SU-DHL-6 (cell line): ENCODE measurements at regions not wholly inside any gene's neighbourhood (a gene's known extent, or its start where the extent isn't known, plus 50 kb on each side); places are given as distances from the start of the nearest gene placed in this dataset.

Experiments used
- H2AFZ ChIP-seq: fragments of 200-600 bp; sonication (generic); 2 replicates; pipeline ENCODE4 v1.6.1; 2014; ENCODE audit warnings: low read depth, mild to moderate bottlenecking, moderate library complexity, mixed read lengths, antibody characterized with exemption, low read length; ENCODE audit not compliant: severe bottlenecking
- H3F3A ChIP-seq: fragments of 200-600 bp; shearing (Covaris generic); 2 replicates; pipeline ENCODE4 v1.6.0; 2016; ENCODE audit warnings: antibody characterized with exemption, mild to moderate bottlenecking; ENCODE audit not compliant: insufficient read depth
- H3K27ac ChIP-seq: fragments of 200-600 bp; sonication (generic); 2 replicates; pipeline ENCODE4 v1.5.1; 2016; ENCODE audit warnings: low read depth, mild to moderate bottlenecking, low read length, moderate library complexity, mixed read lengths
- H3K27me3 ChIP-seq: fragments of 200-600 bp; sonication (generic), shearing (Covaris generic); 2 replicates; pipeline ENCODE4 v1.6.0; 2014; ENCODE audit warnings: mild to moderate bottlenecking, low read length
- H3K36me3 ChIP-seq: fragments of 200-600 bp; sonication (generic); 2 replicates; pipeline ENCODE4 v1.6.1; 2014; ENCODE audit warnings: mild to moderate bottlenecking, low read length, mixed read lengths
- H3K4me2 ChIP-seq: fragments of 300-600, 200-600 bp; shearing (Covaris generic), sonication (generic); 2 replicates; pipeline ENCODE4 v1.6.0; 2014; ENCODE audit warnings: low read length, low read depth, mild to moderate bottlenecking; ENCODE audit not compliant: poor library complexity, severe bottlenecking
- H3K4me3 ChIP-seq: fragments of 200-600 bp; sonication (generic); 2 replicates; pipeline ENCODE4 v1.5.1; 2014; ENCODE audit warnings: antibody characterized with exemption, low read length, mild to moderate bottlenecking, mixed read lengths; ENCODE audit not compliant: insufficient read depth, poor library complexity, severe bottlenecking
- H3K79me2 ChIP-seq: fragments of 200-600 bp; sonication (generic); 2 replicates; pipeline ENCODE4 v1.6.1; 2014; ENCODE audit warnings: mild to moderate bottlenecking, low read length, moderate library complexity; ENCODE audit not compliant: insufficient read depth
- H3K9ac ChIP-seq: fragments of 200-600 bp; sonication (generic); 2 replicates; pipeline ENCODE4 v1.7.0; 2014; ENCODE audit warnings: mild to moderate bottlenecking, low read length
- H3K9me2 ChIP-seq: fragments of 200-600 bp; sonication (generic); replicated peaks from 2 replicates; pipeline ENCODE4 v1.6.1; 2014; ENCODE audit warnings: low read length; ENCODE audit not compliant: insufficient read depth
- H3K9me3 ChIP-seq: fragments of 200-600 bp; sonication (generic); 2 replicates; pipeline ENCODE4 v1.6.1; 2014; ENCODE audit warnings: low read length, mixed read lengths; ENCODE audit not compliant: insufficient read depth
- H4K20me1 ChIP-seq: fragments of 200-600 bp; sonication (generic); 2 replicates; pipeline ENCODE4 v1.6.1; 2014; ENCODE audit warnings: low read depth, mild to moderate bottlenecking, antibody characterized with exemption, low read length, moderate library complexity, mixed read lengths
- EZH2phosphoT487 ChIP-seq: fragments of 200-600 bp; sonication (generic), shearing (Covaris generic); conservative IDR thresholded peaks from 2 replicates; pipeline ENCODE4 v1.6.1; 2018; ENCODE audit warnings: mild to moderate bottlenecking, antibody characterized with exemption, low read length, moderate library complexity, mixed read lengths
- TF ChIP-seq, protein P1 (sequence below): fragments of 200-600 bp; sonication (generic); IDR thresholded peaks from one replicate; pipeline ENCODE4 v1.5.1; 2017; ENCODE audit warnings: antibody characterized with exemption, mild to moderate bottlenecking, low read length, moderate library complexity; ENCODE audit not compliant: insufficient read depth, poor library complexity, severe bottlenecking

DNA sequence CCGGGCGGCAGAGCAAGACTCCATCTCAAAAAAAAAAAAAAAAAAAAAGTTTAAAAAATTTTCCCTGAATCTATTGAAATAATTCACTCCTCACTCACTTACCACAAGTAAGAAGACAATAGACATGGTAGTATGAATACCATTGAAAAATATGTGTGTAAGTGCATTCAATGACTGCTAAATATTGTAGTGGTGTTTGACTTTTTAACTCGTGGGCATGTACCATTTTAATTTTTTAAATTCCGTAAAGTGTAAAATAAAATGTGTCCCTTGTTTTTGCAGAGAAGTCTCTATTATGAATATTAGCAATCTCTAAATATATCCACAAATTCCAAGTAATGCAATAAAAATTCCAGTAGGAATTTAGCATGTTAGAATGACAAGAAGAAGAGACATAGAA lies 134.1 kb downstream of the COPS8 start:
- H3K9ac ChIP-seq: no peak overlapping the region

DNA sequence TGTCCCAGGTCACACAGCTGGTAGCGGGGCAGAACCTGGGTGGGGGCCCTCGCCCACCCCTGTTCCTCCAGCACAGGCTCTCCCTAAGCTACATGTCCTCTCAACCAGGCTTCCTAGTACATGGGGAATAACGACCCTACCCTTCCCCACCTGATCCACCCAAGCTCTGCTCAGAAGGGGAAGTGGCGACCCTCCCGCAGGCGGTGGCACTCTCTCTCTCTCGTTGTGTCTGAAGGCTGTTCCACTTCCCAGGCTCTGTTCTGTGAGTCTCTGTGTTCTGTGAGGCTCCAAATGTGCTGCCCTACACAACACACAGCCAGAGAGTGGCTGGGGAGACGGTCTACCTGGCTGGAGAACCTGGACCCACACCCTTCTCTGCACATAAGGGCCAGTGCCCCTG lies 135.8 kb downstream of the COPS8 start:
- Histone ChIP-seq H4K20me1 (no peaks in the 10 kb centered on the region), H3K79me2 (no peaks in the 10 kb centered on the region), H3K27ac (no peak overlapping the region), H3K9me3 (no peaks in the 10 kb centered on the region), H2AFZ (no peak overlapping the region), H3K4me3 (no peak overlapping the region), H3K27me3 (no peaks in the 10 kb centered on the region), H3K9me2 (no peaks in the 10 kb centered on the region), H3K9ac (no peak overlapping the region), H3F3A (no peaks in the 10 kb centered on the region), H3K4me2 (no peak overlapping the region), H3K36me3 (no peaks in the 10 kb centered on the region)
- no peak for TF ChIP-seq EZH2phosphoT487
- TF ChIP-seq, protein P1, sequence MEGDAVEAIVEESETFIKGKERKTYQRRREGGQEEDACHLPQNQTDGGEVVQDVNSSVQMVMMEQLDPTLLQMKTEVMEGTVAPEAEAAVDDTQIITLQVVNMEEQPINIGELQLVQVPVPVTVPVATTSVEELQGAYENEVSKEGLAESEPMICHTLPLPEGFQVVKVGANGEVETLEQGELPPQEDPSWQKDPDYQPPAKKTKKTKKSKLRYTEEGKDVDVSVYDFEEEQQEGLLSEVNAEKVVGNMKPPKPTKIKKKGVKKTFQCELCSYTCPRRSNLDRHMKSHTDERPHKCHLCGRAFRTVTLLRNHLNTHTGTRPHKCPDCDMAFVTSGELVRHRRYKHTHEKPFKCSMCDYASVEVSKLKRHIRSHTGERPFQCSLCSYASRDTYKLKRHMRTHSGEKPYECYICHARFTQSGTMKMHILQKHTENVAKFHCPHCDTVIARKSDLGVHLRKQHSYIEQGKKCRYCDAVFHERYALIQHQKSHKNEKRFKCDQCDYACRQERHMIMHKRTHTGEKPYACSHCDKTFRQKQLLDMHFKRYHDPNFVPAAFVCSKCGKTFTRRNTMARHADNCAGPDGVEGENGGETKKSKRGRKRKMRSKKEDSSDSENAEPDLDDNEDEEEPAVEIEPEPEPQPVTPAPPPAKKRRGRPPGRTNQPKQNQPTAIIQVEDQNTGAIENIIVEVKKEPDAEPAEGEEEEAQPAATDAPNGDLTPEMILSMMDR: no peak

More for the DNA sequence above, 134.1 kb downstream of the COPS8 start:
- Histone ChIP-seq H3K4me3 (no peak overlapping the region), H4K20me1 (no peaks in the 10 kb centered on the region), H3K79me2 (no peaks in the 10 kb centered on the region), H3K27ac (no peak overlapping the region), H3K36me3 (no peaks in the 10 kb centered on the region), H3F3A (no peaks in the 10 kb centered on the region), H3K4me2 (no peak overlapping the region), H3K27me3 (no peaks in the 10 kb centered on the region), H3K9me3 (no peaks in the 10 kb centered on the region), H3K9me2 (no peaks in the 10 kb centered on the region), H2AFZ (no peak overlapping the region)
- no peak for TF ChIP-seq EZH2phosphoT487
- TF ChIP-seq, protein P1: no peak

DNA sequence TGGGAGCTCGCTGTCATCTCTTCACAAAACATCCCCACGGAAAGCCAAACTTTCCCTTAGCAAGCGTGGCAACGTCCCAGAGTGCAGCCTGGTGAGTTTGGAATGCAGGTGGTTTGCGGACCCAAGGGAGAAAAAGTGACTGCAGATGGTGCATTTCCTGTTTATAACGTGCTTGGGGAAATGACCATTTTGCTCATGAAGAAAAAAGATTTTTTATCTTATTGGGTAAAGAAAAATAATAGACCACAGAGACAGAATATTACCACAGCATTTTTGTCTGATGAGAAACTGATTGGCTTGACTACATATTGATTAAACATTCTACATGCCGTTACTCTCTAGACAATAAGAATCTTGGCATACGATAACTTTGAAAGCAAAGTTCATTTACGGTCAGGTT lies 136.5 kb downstream of the COPS8 start:
- Histone ChIP-seq H3K9me3 (no peaks in the 10 kb centered on the region), H3K36me3 (no peaks in the 10 kb centered on the region), H3K4me3 (no peak overlapping the region), H3F3A (no peaks in the 10 kb centered on the region), H2AFZ (no peak overlapping the region), H3K9ac (no peak overlapping the region), H3K4me2 (no peak overlapping the region), H3K79me2 (no peaks in the 10 kb centered on the region), H3K27ac (no peak overlapping the region), H3K27me3 (no peaks in the 10 kb centered on the region), H4K20me1 (no peaks in the 10 kb centered on the region), H3K9me2 (no peaks in the 10 kb centered on the region)
- no peak for TF ChIP-seq EZH2phosphoT487
- TF ChIP-seq, protein P1: no peak
